K562 (cell line): ENCODE measurements at regions not wholly inside any gene's neighbourhood (a gene's known extent, or its start where the extent isn't known, plus 50 kb on each side); places are given as distances from the start of the nearest gene placed in this dataset.

Experiments used
- CBX5 ChIP-seq: IDR thresholded peaks from 2 replicates; pipeline ENCODE4 v1.6.1; 2014; ENCODE audit warnings: low read depth, borderline replicate concordance
- CBX8 ChIP-seq: fragments of 200-600 bp; sonication (generic); IDR thresholded peaks from 2 replicates; pipeline ENCODE4 v1.6.1; 2012; ENCODE audit warnings: borderline replicate concordance, mixed run types, low read depth, mild to moderate bottlenecking, moderate library complexity, mixed read lengths, low read length, control low read depth, inconsistent platforms; ENCODE audit not compliant: poor library complexity, severe bottlenecking; ENCODE audit errors: extremely low read depth
- CUX1 ChIP-seq: fragments of 200-800 bp; sonication (Bioruptor generic); IDR thresholded peaks from 2 replicates; pipeline ENCODE4 v1.6.1; 2016; ENCODE audit warnings: missing genetic modification characterization, missing compliant biosample characterization
- GATAD2B ChIP-seq: fragments of 450-650 bp; IDR thresholded peaks from 2 replicates; pipeline ENCODE4 v1.6.1; 2017; ENCODE audit warnings: mild to moderate bottlenecking, borderline replicate concordance
- NEUROD1 ChIP-seq: fragments of 150-350 bp; IDR thresholded peaks from 2 replicates; pipeline ENCODE4 v1.6.1; 2014; ENCODE audit warnings: borderline replicate concordance, low read length, low read depth; ENCODE audit not compliant: partially characterized antibody
- OTX1 ChIP-seq: fragments of 450-650 bp; formaldehyde crosslinking; IDR thresholded peaks from 2 replicates; pipeline ENCODE4 v1.4.0; 2022; ENCODE audit warnings: mild to moderate bottlenecking
- SMC3 ChIP-seq: conservative IDR thresholded peaks from 2 replicates; pipeline ENCODE4 v1.6.1; 2011; ENCODE audit warnings: low read depth, low read length, improper control_type of control experiment; ENCODE audit not compliant: insufficient read depth
- SPI1 ChIP-seq: IDR thresholded peaks from 2 replicates; pipeline ENCODE4 v1.6.1; 2011; ENCODE audit warnings: low read depth, low read length, control low read depth, borderline replicate concordance
- ZFP36 ChIP-seq: fragments of 150-350 bp; IDR thresholded peaks from 2 replicates; pipeline ENCODE4 v1.6.1; 2018; ENCODE audit warnings: low read length, low read depth; ENCODE audit not compliant: partially characterized antibody
- ZNF133 ChIP-seq: fragments of 250-450 bp; sonication (Bioruptor Pico); IDR thresholded peaks from 2 replicates; pipeline ENCODE4 v1.4.0; 2020; ENCODE audit warnings: mild to moderate bottlenecking
- ZNF398 ChIP-seq: fragments of 250-450 bp; sonication (Bioruptor Pico); IDR thresholded peaks from 2 replicates; pipeline ENCODE4 v1.8.0; 2021; ENCODE audit warnings: moderate library complexity, mild to moderate bottlenecking, inconsistent platforms
- TF ChIP-seq, protein P1 (sequence below), 2 experiments: fragments of 450-650 bp in 1 of 2; IDR thresholded peaks; 2 replicates each; pipeline ENCODE4 v1.6.1; 2011 to 2017; ENCODE audit warnings: low read depth in 2 of 2, antibody characterized with exemption in 1 of 2, borderline replicate concordance in 1 of 2, low read length in 1 of 2, mild to moderate bottlenecking in 1 of 2, mixed read lengths in 1 of 2; ENCODE audit not compliant: control insufficient read depth in 1 of 2
- TF ChIP-seq, protein P2 (sequence below): sonication (generic); formaldehyde crosslinking; IDR thresholded peaks from 2 replicates; pipeline ENCODE4 v1.5.0; 2020; ENCODE audit warnings: missing genetic modification reagents
- TF ChIP-seq, protein P3 (sequence below): sonication (generic); formaldehyde crosslinking; IDR thresholded peaks from 2 replicates; pipeline ENCODE4 v1.8.1; 2023; ENCODE audit warnings: mild to moderate bottlenecking, missing genetic modification reagents, moderate library complexity

DNA sequence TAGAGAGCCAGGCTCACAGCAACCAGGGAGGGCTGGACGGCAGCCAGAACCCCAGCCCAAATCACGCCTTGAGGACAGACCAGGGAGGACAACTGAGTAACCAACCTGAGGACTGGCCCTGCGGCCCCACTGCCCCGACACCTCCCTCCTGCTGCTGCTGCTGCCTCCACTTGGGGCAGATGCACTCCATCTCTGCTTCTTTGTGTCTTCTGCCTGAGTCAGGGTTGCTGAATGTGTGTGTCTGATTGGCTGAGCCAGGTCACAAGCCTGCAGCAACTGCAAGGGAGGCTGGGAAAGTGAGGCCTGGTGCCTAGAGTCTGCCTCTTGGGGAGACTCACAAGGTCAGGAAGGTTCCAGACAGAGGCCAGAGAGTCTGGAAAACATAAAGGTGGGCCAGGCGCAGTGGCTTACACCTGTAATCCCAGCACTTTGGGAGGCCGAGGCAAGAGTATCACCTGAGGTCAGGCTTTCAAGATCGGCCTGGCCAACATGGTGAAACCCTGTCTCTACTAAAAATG, 83.4 kb downstream of the ZFP36L2 start (continued):
- TF ChIP-seq, protein P1, sequence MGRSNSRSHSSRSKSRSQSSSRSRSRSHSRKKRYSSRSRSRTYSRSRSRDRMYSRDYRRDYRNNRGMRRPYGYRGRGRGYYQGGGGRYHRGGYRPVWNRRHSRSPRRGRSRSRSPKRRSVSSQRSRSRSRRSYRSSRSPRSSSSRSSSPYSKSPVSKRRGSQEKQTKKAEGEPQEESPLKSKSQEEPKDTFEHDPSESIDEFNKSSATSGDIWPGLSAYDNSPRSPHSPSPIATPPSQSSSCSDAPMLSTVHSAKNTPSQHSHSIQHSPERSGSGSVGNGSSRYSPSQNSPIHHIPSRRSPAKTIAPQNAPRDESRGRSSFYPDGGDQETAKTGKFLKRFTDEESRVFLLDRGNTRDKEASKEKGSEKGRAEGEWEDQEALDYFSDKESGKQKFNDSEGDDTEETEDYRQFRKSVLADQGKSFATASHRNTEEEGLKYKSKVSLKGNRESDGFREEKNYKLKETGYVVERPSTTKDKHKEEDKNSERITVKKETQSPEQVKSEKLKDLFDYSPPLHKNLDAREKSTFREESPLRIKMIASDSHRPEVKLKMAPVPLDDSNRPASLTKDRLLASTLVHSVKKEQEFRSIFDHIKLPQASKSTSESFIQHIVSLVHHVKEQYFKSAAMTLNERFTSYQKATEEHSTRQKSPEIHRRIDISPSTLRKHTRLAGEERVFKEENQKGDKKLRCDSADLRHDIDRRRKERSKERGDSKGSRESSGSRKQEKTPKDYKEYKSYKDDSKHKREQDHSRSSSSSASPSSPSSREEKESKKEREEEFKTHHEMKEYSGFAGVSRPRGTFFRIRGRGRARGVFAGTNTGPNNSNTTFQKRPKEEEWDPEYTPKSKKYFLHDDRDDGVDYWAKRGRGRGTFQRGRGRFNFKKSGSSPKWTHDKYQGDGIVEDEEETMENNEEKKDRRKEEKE (IDR thresholded peaks at IDR 0.05; ENCODE audit: borderline replicate concordance in 1 of 2, control insufficient read depth in 1 of 2, low read depth in 2 of 2, low read length in 1 of 2) = no peak
- TF ChIP-seq CBX5 (no peak), OTX1 (CRISPR knock-in tag) (no peak), SMC3 (peak; percentile 40; the same call in 1 of the 2 replicates), GATAD2B (no peak), ZNF133 (CRISPR knock-in tag) (no peak), NEUROD1 (no peak), CBX8 (no peak), CUX1 (CRISPR knock-in tag) (no peak), ZFP36 (no peak), ZNF398 (CRISPR knock-in tag) (no peak), SPI1 (no peak)
- TF ChIP-seq, protein P2, sequence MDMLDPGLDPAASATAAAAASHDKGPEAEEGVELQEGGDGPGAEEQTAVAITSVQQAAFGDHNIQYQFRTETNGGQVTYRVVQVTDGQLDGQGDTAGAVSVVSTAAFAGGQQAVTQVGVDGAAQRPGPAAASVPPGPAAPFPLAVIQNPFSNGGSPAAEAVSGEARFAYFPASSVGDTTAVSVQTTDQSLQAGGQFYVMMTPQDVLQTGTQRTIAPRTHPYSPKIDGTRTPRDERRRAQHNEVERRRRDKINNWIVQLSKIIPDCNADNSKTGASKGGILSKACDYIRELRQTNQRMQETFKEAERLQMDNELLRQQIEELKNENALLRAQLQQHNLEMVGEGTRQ (CRISPR knock-in tag) = peak; percentile 95
- TF ChIP-seq, protein P3, sequence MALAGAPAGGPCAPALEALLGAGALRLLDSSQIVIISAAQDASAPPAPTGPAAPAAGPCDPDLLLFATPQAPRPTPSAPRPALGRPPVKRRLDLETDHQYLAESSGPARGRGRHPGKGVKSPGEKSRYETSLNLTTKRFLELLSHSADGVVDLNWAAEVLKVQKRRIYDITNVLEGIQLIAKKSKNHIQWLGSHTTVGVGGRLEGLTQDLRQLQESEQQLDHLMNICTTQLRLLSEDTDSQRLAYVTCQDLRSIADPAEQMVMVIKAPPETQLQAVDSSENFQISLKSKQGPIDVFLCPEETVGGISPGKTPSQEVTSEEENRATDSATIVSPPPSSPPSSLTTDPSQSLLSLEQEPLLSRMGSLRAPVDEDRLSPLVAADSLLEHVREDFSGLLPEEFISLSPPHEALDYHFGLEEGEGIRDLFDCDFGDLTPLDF (CRISPR knock-in tag) = no peak
